ENCODE measurements at regions not wholly inside any gene's neighbourhood (a gene's known extent, or its start where the extent isn't known, plus 50 kb on each side); places are given as distances from the start of the nearest gene placed in this dataset.

DNA sequence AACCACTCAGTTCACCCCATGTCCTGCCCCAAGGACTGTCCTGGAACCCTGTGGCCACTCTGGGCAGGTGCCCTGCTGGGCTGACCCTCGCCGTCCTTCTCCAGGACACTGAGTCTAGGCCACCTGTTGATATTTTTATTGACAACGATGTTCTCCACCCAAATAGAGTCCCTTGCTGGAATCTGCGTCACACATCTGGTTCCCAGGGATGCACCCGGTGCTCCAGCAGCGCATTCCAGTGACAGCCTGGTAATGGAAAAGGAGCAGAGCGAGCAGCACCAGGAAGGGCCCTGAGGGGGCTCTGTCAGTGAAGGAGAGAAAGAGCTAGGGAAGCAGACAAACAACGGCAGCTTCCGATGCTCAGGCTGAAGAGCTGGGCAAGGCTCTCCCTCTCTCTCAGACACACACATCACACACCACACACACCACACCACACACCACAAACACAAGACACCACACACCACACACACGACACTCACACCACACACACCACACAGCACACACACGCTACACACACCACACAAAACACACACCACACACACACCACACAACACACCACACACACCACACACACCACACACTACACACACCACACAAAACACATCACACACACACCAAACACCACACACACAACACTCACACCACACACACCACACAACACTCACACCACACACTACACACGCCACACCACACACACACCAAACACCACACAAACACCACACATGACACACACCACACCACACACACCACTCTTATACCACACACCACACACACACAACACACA lies 117.9 kb upstream of the THBS2 start:
- Histone ChIP-seq H3K9me3 (no peaks in the 10 kb centered on the region), H3K4me3 (no peak overlapping the region), H3K27me3 (no peaks in the 10 kb centered on the region), H3K4me1 (no peaks in the 10 kb centered on the region), H3K36me3 (replicated peaks in 1 of 2; ENCODE audit: insufficient read depth in 1 of 2, low read depth in 2 of 2) (no peaks in the 10 kb centered on the region), H3K27ac (no peak overlapping the region)
- WGBS, 2 donors: 47 to 60% methylated on average over 10 to 12 of the region's 12 CpGs
- ATAC-seq (no peak), DNase-seq (no peak)
- intact Hi-C loops (cut with DNase I): no loop called here
- TF ChIP-seq CTCF (IDR thresholded peaks at IDR 0.05) (no peak), POLR2A (IDR thresholded peaks at IDR 0.05) (no peak)

DNA sequence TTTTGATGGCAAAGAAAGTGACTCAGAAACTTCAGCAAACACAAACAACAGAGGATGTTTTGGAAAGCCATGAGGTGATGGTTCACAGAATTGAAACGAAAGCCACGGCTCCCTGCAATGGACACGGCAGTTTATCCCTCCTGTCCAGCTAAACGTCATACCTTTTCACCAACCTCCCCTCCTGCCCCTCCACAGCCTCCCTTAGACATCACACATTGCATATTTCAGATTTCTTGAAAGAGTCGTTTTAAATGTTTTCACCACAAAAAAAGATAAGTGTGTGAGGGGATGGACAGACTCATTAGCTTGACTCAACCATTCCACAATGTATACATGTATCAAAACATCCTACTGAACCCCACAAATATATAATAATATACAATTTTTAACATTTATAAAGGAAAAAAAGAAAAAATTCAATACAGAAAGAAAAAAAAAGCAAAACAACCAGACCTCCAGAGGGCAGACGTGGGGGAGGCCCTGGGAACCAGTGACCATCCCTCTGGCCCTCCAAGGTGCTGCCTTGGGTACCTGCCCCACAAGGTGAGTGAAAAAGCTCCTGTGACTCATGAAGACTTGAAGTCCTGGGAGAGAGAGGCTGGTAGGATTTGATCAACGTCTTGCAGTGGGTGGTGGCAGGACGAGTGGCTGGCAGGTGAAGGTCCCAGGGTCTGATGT lies 117.2 kb upstream of the THBS2 start:
- 42 to 47% methylated on average over 8 of the region's 8 CpGs for WGBS, 2 donors
- Histone ChIP-seq H3K27me3 (no peaks in the 10 kb centered on the region), H3K4me3 (no peak overlapping the region), H3K9me3 (no peaks in the 10 kb centered on the region), H3K36me3 (replicated peaks in 1 of 2; ENCODE audit: insufficient read depth in 1 of 2, low read depth in 2 of 2) (no peaks in the 10 kb centered on the region), H3K27ac (no peak overlapping the region), H3K4me1 (no peaks in the 10 kb centered on the region)
- no peak for DNase-seq
- intact Hi-C loops (cut with DNase I): no loop called here
- TF ChIP-seq POLR2A (IDR thresholded peaks at IDR 0.05) (no peak), CTCF (IDR thresholded peaks at IDR 0.05) (no peak)
- ATAC-seq: no peak

DNA sequence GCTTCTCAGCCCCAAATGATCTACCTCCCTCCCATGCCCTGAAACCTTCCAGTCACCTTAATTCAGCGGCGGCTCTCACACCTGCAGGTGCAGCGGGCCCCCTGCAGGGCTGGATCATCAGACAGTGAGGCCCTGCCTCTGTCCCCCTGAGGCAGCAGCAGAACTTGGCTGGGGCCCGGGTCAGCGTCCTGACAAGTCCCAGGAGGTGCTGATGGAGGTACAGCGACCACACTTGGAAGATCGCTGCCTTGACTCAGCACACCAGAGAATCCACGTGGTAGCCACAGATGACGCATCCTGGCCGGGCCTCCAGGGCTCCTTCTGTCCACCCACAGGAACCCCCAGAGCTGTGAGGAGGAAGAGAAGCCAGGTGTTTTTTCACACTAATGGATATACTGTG lies 116.4 kb upstream of the THBS2 start:
- TF ChIP-seq POLR2A (IDR thresholded peaks at IDR 0.05) (no peak), CTCF (IDR thresholded peaks at IDR 0.05) (no peak)
- Histone ChIP-seq H3K4me3 (no peak overlapping the region), H3K4me1 (no peaks in the 10 kb centered on the region), H3K27me3 (no peaks in the 10 kb centered on the region), H3K36me3 (replicated peaks in 1 of 2; ENCODE audit: insufficient read depth in 1 of 2, low read depth in 2 of 2) (no peaks in the 10 kb centered on the region), H3K27ac (no peak overlapping the region), H3K9me3 (no peaks in the 10 kb centered on the region)
- no peak for ATAC-seq
- DNase-seq: no peak
- 44 to 64% methylated on average over 6 to 10 of the region's 10 CpGs for WGBS, 2 donors
- intact Hi-C loops (cut with DNase I): no loop called here

DNA sequence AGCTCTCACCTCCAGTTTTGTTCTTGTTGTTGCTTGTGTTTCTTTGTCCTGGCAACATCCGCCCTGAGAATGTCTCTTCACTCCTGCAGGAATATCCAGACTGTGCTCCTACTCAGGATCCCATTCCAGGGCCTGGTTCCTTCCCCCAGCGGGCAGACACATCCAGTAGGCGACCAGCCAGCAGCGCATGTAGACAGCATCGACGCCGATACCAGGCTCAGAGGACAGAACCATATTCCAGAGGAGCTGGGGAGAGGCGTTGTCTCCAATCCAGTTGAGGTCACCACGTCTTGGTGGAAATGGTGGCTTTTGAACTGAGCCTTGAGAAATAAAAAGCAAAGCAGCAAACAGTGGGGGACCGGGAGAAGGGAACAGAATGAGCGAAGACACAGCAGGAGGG lies 114.6 kb upstream of the THBS2 start:
- no peaks in the 10 kb centered on the region for H3K27me3 ChIP-seq
- 76 to 77% methylated on average over 10 to 11 of the region's 11 CpGs for WGBS, 2 donors
- intact Hi-C loops (cut with DNase I): no loop called here
- H3K27ac ChIP-seq: no peak overlapping the region
- no peaks in the 10 kb centered on the region for H3K36me3 ChIP-seq (replicated peaks in 1 of 2; ENCODE audit: insufficient read depth in 1 of 2, low read depth in 2 of 2)
- H3K4me1 ChIP-seq: no peaks in the 10 kb centered on the region
- no peak for DNase-seq
- ATAC-seq: no peak
- H3K4me3 ChIP-seq: no peak overlapping the region
- no peaks in the 10 kb centered on the region for H3K9me3 ChIP-seq
- TF ChIP-seq CTCF (IDR thresholded peaks at IDR 0.05) (no peak), POLR2A (IDR thresholded peaks at IDR 0.05) (no peak)
